ENCODE measurements at regions not wholly inside any gene's neighbourhood (a gene's known extent, or its start where the extent isn't known, plus 50 kb on each side); places are given as distances from the start of the nearest gene placed in this dataset.
"Not testable (repeated sequence)": the region's sequence is repeated elsewhere in the genome, so short reads cannot be mapped to it uniquely, and the experiment has no call there.

DNA sequence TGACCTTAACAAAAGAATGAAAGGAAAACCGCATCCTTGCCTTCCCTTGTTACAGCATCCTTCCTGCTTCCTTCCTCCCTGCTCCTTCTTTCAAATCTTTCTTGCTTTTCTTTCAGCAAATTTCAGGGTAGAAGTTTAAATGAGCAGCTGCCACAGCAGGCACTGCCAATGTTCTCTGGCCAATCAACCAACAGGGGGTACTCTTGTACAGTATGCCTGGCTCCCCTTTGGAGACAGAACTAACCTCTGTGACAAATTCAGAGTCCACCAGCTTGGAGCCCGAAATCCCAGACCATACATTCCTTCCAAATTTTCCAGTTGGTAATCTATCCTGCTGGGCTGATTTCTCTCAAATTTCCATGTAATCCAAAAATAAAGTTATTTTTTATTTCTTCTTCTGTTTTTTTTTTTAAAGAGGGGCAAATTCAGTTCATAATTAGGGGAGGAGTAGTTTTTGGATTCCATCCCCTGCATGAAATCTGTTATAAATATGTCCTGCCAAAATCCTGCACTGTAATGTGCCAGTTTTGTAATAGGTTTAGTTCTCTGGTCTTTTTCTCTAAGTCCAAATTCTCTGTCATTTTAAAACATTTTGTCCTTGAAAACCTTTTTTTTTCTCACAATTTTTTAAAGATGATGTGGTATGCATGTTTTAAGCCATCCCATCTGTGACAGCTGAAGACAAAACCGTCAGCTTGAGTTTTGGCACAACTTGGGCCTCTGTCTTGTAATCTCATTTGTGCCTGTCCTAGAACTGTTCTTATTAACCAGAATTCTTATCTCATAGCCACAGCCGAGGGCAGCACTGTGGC lies 610.0 kb upstream of the LMO3 start:
- DNase-seq (ENCODE audit: low spot score): no peak

DNA sequence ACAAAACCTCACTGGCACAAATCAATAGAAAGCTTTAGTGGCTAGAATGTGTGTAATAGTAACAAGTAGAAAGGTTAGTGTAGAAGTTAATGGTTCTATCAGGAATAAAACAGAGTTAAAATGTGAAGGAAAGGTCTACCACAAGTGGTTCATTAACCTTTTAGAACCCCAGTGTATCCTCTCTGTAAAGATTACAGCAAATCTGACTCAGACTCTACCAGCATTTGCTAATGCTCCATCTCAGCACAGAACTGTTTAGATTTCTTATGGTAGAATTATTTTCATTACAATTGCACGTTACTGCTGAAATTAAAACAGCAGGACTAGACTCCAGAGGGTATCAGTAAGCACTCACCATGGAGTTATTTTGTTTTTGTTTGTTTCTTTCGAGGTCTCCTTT lies 609.0 kb upstream of the LMO3 start:
- no peak for DNase-seq (ENCODE audit: low spot score)

DNA sequence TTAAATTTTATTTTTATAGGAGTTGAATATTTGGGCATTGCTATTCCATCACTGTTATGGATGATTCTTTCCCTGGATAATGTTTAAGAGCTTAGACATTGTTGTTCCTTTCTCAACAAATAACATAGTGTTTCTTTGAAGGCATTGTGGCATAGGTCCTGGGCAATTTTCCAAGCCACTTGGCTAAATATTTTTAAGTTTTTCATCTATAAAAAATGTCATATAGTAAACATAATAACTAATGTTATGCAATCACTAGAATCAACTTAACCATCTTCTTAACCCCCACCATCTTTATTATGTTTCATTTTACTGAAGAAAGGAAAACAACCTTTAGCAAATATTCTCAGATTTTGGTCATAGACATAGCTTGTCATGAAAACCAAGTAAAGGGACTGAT lies 600.6 kb upstream of the LMO3 start:
- DNase-seq (ENCODE audit: low spot score): no peak

DNA sequence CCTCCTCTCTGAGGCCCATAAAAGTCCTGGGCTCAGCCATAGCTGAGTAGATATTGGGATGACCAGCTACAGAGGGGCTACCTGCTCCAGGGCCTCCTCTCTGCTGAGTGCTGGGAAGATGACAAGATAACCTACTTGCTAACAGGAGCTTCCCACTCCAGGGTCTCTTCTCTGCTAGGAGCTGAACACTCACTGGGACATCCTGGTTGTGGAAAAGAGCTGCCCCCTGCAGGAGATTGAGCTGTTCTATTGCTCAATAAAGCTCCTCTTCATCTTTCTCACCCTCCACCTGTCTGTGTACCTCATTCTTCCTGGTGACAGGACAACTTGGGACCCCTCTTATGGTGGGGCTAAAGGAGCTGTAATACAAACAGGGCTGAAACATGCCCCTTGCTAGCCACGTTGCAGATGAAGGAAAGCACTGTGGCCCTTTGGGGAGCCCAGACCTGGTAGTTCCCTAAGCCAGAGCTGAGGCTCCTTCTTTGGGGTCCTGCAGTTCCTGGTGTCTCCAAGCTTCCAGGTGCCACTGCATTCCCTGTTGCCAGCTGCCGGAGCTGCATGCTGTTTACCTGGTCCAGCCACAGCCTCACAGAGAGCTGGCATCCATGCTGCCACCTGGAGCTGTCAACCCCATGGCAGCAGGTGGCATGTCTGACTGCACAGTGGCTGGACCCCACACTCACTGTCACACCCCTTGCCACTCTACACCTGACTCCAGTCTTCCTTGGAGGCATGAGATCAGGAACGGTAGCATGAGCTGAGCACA lies 598.5 kb upstream of the LMO3 start:
- no peak for DNase-seq (ENCODE audit: low spot score)

DNA sequence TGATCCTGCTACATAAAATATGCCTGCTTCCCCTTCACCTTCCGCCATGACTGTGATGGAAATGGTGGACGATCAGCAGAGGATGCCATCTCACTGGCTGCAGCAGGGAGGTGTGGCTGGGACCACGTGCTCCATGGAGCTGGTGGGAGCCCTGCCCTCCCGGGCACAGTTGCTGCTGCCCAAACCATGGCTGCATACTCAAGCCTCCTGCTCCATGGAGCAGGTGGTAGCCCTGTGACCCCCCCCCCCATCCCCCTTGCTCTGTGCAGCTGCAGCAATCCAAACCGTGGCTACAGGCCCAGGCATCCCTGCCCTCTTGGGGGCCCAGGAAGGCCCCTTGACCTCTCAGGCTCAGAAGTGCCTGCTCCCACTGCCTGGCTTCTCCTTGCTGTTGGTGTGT lies 597.5 kb upstream of the LMO3 start:
- DNase-seq (ENCODE audit: low spot score): no peak

DNA sequence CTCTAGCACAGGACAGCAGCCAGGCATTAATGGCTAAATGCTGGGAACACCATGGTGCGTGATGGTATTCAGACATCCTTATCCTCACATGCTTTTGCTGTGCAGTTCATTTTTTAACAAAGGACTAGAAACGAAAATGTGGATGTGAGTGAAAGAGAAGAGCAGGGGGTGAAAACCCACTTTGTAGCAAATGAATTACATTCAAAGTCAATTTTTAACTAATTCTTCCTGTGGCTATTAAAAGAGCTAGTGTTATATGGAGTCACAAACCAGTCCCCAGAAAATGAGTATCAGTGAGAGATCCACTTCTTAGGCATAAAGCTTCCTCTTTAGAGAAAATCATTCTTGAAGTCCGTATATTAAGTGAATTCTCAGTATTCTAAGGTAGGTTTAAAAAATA lies 592.0 kb upstream of the LMO3 start:
- DNase-seq (ENCODE audit: low spot score): no peak

DNA sequence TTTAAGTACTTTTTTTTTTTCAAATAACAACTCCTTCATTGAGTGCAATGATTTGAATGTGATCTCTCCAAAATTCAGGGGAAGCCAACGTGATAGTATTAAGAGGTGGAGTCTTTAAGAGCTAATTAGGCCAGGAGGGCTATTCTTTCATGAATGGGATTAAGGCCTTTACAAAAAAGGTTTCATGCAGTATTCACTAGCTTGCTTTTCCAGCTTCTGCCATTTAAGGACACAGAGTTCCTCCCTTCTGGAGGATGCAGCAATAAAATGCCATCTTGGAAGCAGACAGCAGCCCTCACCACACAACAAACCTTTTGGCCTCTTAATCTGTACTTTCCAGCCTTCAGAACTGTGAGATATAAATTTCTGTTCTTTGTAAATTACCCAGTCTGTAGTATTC lies 586.8 kb upstream of the LMO3 start:
- no peak for DNase-seq (ENCODE audit: low spot score)

DNA sequence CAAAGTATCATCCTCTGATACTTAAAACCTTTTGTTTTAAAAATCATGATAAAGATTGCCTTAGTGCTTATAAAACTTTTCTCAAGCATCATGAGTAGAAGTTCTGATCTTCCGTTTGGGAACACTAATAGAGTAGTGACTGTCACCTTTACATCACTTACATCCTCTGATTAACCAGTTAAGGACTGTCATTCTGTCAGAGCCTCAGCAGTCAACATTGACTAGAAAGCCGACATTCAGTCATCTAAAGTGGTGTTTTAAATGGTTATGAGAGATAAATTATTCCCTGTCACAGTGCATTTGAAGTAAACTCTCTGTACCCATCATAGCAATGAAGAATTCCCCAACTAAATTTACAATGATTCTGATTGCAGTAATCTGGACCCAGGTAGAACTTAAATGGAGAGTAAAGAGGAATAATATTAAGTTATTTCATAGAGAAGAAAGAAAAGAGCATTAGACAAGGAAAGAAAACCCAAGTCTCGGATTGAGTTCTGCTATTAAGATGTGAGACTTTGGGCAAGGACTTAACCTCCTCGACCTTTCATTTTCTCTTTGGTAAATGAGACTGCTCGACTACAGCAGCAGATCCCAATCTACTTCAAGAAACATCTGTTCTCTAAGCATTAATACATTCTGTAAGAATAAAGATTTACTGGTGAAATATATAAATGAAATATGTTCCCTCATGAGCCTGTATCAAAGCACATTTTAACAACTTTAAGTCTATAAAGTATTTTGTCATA lies 563.9 kb upstream of the LMO3 start:
- no peak for DNase-seq (ENCODE audit: low spot score)

DNA sequence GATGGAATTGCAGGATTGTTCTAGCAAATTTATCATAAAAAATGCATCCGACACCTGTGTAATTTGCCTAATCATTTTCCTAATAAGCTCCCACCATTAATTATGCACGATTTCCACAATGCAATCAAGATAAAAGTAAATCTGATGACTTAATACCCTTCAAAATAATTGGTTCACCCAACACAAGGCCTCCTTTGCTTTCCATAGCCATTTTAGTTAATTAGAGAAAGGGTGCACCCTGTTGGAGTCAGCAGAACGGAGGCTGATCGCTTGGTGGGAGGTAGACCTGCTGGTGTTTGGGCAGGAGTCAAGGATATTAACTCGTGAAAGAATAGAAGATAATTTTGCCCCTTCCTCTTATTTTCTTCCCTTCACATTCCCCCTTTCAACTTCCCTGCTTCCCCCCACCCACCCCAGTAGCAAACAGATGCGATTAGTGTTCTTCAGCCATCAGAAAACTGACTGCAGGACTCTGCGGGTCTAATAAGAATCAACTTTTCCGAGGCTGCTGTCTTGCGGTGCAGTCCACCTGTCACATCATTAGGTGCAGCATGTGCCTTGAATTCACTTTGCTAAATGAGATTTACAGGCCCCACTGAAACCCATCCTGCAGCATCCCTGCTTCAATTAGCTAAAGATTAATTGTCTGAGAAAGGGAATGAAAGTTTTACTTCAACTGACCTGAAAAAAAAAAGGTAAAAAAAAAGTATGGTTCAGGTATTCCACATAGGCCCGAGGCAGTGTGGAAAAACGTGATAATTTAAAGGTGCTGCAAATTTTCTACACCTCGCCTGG lies 553.7 kb upstream of the LMO3 start:
- no peak for DNase-seq (ENCODE audit: low spot score)

DNA sequence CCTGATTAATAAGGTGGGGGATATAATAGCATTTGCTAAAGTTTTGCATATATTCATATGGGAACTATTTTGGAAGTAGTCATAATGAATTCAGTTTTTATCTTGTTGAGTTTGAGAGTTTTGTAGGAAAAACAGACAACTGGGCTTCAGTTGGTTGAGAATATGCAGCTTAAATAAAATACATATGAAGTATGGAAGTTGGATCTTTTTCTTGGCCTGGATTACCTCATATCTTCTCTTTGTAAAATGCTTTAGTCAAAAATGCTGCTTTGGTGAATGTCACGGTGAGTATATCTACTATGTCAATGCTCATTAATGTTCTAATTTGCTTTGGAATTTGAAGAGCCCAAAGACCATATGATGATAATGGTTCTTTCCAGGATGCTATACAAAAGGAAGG lies 552.2 kb upstream of the LMO3 start:
- DNase-seq (ENCODE audit: low spot score): no peak

DNA sequence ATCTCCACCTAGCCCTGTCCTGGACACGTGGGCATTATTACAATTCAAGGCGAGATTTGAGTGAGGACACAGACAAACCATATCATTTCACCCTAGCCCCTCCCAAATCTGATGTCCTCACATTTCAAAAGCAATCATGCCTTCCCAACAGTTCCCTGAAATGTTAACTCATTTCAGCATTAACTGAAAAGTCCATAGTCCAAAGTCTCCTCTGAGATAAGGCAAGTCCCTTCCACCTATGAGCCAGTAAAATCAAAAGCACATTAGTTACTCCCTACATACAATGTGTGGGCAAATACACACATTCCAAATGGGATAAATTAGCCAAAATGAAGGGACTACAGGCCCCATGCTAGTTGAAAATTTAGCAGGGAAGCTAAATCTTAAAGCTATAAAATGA lies 546.0 kb upstream of the LMO3 start:
- no peak for DNase-seq (ENCODE audit: low spot score)

DNA sequence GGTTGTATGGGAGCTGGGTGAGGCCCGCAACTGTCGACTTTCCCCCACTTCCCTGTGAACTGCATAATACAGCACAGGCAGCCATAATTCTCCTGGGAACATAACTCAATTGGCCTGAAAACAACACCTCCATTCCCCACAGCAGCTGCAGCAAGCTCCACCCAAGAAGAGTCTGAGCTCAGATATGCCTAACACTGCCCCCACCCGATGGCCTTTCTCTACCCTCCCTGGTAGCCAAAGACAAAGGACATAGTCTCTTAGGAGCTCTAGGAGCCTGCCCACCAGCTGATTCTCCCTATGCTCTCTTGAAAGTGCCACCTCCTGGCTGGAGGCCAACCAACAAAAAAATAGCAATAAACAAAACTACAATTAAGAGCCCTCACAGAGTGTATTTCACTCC lies 542.7 kb upstream of the LMO3 start:
- no peak for DNase-seq (ENCODE audit: low spot score)

DNA sequence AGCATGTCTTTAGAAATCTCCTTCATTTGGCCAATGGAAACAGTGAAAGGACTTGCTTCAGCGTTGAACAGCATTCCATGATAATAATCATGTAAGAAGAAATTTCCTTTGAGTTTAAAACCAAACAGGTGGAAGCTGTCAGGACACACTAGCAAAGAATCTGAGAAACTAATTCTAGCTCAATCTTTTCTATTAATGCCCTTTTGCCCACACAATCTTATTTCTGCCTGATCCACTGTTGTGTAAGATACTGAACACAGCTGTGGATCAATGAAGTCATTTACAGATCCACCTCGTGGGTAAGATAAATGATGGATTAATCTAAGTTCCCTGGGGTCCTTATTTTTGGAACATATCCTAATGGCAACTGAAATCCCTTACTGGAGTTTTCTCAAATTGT lies 536.9 kb upstream of the LMO3 start:
- no peak for DNase-seq (ENCODE audit: low spot score)

DNA sequence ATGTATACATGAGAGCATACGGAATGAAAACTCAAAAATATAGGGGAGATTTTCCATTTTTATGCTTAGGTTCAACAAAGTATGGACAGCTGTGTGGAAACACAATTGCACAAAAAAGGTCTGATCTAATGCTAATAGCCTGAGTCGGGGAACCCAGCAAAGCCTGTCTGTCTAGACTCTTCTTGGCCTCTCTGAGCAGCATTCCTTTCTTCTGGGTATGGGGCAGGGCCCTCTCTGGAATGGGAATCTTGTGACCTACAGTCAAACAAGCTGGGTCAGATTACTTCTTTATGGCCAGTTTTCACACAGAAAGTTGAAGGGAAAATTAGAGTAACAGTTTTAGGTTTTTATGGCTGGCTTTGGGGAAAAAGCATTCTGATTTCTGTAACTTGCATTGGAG lies 534.0 kb upstream of the LMO3 start:
- DNase-seq (ENCODE audit: low spot score): no peak

DNA sequence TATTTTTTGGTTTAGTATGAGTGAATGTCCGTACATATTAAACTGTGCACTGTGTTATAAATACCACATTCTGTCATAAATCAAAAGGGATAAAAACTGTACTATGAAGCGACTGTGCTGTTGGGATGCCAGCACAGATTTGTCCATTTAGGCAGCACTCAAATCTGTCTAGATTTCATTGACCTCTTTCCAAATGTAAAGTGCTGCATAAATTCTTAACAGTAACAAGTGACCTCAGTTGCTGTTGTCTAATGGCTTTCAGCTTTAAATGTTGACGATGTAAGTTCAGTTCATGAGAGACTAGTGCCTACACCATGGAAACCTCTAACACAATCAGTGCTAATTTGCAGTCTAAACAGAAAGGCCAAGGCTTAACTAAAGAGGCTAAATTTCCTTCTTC lies 531.4 kb upstream of the LMO3 start:
- DNase-seq (ENCODE audit: low spot score): no peak

DNA sequence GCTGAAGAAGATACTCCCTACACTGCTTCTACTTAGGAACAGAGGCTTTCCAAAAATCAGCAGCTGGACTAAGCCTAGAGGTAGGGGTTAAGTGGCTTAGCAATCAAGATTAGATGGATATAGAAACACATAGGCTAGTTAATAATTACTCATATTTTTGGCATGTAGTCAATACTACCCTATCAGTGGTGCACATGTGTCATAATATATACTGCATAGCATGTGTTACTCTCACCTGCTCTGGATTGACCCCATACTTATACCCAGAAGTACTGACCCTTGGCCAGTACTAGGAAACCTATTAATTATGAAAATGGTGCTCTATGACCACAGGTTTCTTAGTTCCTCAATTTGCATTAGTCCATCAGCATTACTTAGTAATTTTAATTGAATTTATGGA lies 528.4 kb upstream of the LMO3 start:
- DNase-seq (ENCODE audit: low spot score): no peak

DNA sequence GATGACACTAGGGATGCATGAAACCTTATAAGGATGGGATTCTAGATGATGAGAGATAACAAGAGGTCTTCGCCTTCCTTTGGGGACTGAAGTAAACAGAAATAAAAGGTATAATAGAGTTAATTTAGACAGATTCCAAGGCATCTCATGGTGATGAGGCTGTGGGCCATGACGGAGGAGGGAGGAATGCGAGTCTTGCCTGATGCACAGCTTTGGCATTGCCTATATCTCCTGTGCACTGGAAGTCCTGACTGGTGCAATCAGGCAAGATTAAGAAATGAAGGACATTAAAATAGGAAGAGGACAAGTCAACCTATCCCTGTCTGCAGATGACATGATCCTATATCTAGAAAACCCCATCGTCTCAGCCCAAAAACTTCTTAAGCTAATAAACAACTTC lies 526.4 kb upstream of the LMO3 start:
- DNase-seq (ENCODE audit: low spot score): no peak

DNA sequence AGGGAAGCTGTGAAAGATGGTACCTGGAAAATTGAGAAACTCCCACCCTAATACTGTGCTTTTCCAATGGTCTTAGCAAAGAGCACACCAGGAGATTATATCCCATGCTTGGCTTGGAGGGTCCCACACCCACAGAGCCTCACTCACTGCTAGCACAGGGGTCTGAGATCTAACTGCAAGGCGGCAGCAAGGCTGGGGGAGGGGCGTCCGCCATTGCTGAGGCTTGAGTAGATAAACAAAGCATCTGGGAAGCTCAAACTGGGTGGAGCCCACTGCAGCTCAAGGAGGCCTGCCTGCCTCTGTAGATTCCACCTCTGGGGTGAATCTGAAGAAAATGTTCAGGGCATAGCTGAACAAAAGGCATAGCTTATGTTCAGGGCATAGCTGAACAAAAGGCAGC lies 510.6 kb upstream of the LMO3 start:
- not testable (repeated sequence) for DNase-seq (ENCODE audit: low spot score)

DNA sequence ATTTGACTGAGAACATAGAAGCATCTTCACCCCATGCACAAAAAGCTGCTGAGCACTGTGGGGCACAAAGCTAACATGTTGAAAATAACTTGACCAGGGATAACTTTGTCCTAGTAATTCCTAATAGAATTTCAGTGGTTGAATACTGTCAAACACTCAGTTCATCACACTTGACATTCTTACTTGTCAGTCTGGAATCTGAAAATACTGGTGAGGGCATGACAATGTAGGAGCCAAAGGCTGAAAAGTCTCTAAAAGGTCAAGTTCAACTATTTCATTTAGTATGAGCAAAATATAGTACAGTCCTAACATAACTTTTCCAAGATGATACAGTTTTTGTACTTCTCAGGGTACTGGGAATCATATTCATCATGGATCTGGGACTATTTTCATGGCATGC lies 504.4 kb upstream of the LMO3 start:
- DNase-seq (ENCODE audit: low spot score): no peak

DNA sequence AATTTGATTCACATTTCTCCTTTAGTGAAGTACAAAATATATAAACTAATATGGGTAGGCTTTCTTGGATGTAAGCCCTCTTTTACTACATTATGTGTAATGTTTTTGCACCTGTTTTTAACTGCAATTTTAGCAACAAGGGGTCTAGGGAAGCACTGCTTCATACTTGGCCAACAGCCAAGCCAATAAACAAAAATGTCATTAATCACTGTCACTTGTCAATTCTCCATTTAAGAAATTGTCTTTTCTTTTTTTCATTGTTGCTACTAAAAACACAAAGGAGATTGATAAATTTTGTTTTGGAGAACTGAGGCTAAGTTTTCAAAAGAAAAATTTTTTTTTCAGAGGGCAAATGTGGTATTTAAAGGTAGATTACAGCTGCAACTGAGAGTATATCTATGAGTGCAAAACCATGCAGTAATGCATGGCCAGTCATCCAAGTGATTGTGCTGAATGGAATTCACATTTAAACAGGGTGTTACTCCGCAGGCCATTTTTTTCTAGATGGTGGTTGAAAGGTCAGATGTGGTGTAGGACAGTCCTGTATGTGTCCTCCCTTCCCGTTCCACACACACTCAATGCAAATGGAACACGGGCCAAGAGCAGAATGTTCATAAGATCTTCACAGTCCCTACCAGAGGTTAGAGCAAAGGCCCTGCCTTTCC lies 503.0 kb upstream of the LMO3 start:
- no peak for DNase-seq (ENCODE audit: low spot score)

DNA sequence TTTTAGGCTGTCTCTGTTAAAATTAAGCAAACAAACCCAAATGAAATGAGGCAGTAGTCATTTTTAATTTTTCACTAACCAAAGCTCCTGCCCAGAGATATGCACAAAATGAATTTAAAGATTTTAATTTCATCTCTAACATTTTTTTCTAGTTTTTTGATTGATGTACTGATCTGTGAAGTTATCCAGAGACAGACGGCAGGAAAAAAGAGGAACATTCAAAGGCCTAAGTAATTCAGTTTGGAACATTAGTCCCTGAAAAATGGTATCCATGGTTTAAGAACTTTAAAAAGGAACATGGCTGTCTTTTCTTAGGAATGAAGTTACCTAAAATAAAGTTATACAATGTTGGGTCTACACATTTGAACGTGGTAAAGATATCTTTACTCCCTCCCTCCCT lies 498.8 kb upstream of the LMO3 start:
- DNase-seq (ENCODE audit: low spot score): no peak

DNA sequence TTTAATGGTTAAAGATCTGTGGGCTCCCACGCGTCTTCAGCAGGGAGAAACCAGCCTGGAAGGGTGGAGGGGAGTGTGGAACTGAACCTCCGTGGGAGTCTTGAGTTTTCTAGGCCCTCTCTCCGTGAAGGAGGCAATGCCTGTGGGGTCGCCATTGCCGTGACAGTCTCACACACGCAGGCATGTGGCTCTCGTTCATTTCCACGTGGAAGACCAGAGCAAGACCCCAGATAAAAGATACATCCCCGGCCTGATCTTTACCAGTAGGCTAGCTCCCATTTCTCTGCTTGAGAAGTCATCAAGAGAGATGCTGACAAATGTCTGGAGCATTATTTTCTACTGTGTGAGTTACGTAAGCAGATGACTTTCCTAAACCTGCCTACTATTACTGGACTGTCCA lies 491.7 kb upstream of the LMO3 start:
- DNase-seq (ENCODE audit: low spot score): no peak

Data from COLO829 (cell line).